ENCODE measurements at regions not wholly inside any gene's neighbourhood (a gene's known extent, or its start where the extent isn't known, plus 50 kb on each side); places are given as distances from the start of the nearest gene placed in this dataset.
"Not testable (repeated sequence)": the region's sequence is repeated elsewhere in the genome, so short reads cannot be mapped to it uniquely, and the experiment has no call there.

DNA sequence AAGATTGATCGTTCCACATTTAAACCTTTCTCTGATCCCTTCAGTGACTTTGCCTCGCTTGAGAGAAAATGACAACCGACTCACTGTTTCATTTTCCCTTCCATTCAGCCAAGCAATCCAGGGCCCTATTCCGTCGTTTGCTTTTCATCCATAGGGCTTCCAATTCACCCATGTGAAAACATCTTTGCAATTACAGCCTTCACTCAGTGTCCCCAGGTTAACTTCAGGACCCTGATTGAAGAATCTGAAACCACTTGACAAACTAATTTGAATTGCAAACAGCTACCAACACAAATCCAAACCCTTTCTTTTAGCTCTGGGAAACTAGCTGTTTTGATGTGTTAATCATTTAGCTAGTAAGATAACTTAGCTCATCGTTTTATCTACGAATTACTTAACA lies 120.2 kb upstream of the FAM9C start:
- POLR2A ChIA-PET: no interaction called here
- Mint-ChIP-seq H3K36me3 (peaks cover 14% of the 10 kb centered on the region), H3K9me3 (peaks cover 12% of the 10 kb centered on the region), H3K27ac (no peak overlapping the region), H3K4me3 (no peak overlapping the region), H3K27me3 (no peaks in the 10 kb centered on the region), H3K4me1 (peaks cover 11% of the 10 kb centered on the region)
- no peak for ATAC-seq (ENCODE audit: low read depth)
- DNase-seq: no peak

DNA sequence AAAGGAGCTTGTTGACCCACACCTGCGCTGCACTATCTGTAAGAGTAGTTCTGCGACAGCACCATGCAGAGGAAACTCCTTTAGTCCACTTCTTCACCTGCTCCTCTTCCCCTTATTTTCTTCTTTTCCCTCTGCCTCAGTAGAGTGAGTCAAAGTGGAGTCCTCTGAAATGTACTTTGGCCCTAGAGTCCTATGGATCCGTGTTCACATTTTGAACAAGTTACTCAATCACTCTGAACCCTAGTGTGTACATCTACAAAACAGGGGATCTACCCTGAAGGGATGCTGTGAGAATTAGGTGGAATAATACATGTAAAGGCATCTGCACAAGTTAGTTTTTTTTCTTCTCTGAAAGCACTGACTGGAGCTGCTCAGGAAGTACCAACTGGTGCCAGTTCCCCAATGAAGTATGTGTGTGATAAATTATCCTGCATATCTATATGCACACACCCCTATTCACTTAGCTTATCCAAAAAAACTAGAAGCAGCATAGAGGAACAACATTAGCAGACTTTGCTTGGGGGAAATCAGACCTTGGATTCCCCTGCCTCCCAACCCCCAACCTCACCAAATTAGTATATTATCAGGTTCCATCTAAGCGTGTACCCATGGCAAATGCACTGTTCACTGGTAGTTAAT lies 118.5 kb upstream of the FAM9C start:
- H3K27ac Mint-ChIP-seq: no peak overlapping the region
- DNase-seq (no peak), ATAC-seq (ENCODE audit: low read depth) (no peak)
- no peaks in the 10 kb centered on the region for H3K27me3 Mint-ChIP-seq
- POLR2A ChIA-PET: no interaction called here
- H3K4me3 Mint-ChIP-seq: no peak overlapping the region
- peaks cover 5% of the 10 kb centered on the region for H3K4me1 Mint-ChIP-seq
- peaks cover 7% of the 10 kb centered on the region for H3K36me3 Mint-ChIP-seq
- peaks cover 7% of the 10 kb centered on the region for H3K9me3 Mint-ChIP-seq

DNA sequence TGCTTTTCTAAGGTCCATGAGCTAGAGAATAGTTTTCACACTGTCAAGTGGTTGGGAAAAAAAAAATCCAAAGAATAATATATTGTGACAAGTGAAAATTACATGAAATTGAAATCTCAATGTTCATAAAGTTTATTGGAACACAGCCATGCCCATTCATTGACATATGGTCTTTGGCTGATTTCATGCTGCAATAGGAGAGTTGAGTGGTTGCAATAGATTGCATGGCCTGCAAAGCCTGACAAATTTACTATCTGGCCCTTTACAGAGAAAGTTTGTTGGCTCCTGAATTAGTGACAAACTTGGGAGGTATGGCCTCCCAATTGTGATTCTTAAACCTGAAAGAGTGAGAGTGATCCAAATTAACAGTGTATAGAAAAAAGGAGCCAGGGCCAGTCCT lies 115.5 kb upstream of the FAM9C start:
- Mint-ChIP-seq H3K4me3 (no peak overlapping the region), H3K27me3 (no peaks in the 10 kb centered on the region)
- POLR2A ChIA-PET: no interaction called here

DNA sequence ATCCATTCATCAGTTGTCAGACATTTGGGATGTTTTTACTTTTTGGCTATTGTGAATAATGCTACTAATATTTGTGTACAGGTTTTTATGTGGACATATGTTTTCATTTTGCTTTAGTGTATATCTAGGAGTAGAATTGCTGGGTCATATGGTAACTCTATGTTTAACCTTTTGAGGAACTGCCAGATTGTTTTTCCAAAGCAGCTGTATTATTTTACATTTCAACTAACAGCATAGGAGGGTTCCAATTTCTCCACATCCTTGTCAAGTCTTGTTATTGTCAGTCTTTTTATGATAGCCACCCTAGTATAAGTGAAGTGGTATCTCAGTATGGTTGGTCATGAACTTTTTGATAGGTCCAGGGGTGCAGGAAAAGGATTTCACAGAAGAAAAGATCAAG lies 114.5 kb upstream of the FAM9C start:
- Mint-ChIP-seq H3K4me3 (no peak overlapping the region), H3K36me3 (peaks cover 10% of the 10 kb centered on the region), H3K9me3 (peaks cover 9% of the 10 kb centered on the region), H3K27me3 (no peaks in the 10 kb centered on the region), H3K4me1 (peaks cover 2% of the 10 kb centered on the region), H3K27ac (peak overlapping the region; percentile 30)
- no peak for ATAC-seq (ENCODE audit: low read depth)
- DNase-seq: no peak
- POLR2A ChIA-PET: no interaction called here

More for the DNA sequence above, 115.5 kb upstream of the FAM9C start:
- Mint-ChIP-seq H3K9me3 (peaks cover 6% of the 10 kb centered on the region), H3K4me1 (peaks cover 2% of the 10 kb centered on the region), H3K36me3 (peaks cover 7% of the 10 kb centered on the region), H3K27ac (no peak overlapping the region)
- ATAC-seq (ENCODE audit: low read depth) (no peak), DNase-seq (no peak)

DNA sequence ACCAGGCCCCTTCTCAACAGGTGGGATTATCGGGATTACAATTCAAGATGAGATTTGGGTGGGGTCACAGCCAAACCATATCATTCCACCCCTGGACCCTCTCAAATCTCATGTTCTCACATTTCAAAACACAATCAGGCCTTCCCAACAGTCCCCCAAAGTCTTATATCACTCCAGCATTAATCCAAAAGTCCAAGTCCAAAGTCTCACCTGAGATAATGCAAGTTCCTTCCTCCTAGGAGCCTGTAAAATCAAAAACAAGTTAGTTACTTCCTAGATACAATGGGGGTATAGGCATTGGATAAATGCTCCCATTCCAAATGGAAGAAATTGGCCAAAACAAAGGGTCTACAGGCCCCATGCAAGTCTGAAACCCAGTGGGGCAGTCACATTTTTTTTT lies 111.1 kb upstream of the FAM9C start:
- H3K4me3 Mint-ChIP-seq; H3K27ac Mint-ChIP-seq; H3K4me1 Mint-ChIP-seq; H3K27me3 Mint-ChIP-seq; POLR2A ChIA-PET; DNase-seq; ATAC-seq (ENCODE audit: low read depth); H3K9me3 Mint-ChIP-seq: not testable (repeated sequence)
- H3K36me3 Mint-ChIP-seq: peaks cover 14% of the 10 kb centered on the region

DNA sequence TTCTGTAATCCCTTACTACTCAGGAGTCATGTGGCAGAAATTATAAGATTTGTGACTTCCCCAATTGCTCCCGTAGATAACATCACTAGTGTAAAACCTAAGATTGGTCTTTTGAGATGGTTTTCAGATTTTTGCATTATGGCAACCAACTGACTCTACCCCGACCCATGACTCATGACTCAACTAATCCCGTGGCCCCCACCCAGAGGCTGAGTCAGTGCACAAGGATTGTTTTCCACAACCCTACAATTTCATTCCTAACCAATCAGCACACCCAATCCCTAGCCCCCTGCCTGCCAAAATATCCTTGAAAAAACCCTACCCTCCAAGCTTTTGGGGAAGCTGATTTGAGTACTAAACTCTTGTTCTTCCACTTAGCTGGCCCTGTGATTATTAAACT lies 109.4 kb upstream of the FAM9C start:
- no peak for ATAC-seq (ENCODE audit: low read depth)
- Mint-ChIP-seq H3K27me3 (no peaks in the 10 kb centered on the region), H3K27ac (no peak overlapping the region), H3K36me3 (peaks cover 12% of the 10 kb centered on the region), H3K4me3 (no peak overlapping the region), H3K9me3 (peaks cover 9% of the 10 kb centered on the region), H3K4me1 (peaks cover 4% of the 10 kb centered on the region)
- DNase-seq: no peak
- POLR2A ChIA-PET: no interaction called here

DNA sequence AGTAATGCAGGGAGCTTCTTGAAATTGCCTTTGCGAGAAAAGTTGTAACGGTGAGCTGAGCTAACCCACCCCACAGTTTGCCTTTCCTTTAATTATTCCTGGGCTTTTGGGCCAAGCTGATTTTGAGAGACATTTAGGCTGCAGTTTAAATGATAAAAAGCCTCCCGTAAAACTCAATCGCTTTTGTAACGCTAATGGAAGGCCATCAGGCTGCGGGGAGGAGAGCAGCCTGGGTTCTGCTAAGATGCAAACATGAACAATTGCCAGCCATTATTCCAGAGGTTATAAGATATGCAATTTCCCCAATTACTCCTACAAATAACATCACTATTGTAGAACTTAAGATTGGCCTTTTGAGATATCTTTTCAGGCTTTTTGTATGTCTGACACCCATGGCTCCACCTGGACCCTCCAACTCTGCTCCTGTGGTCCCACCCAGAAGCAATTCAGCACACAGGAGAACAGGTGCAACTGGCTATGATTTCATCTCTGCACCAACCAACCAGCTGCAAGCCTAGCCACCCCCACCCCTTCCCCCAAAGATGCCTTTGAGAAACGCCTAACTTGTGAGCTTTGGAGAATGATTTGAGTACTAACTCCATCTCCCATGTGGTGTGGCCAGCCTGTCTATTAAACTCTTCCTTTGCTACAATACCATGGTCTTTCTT lies 108.2 kb upstream of the FAM9C start:
- no peak overlapping the region for H3K4me3 Mint-ChIP-seq
- H3K9me3 Mint-ChIP-seq: peaks cover 9% of the 10 kb centered on the region
- H3K4me1 Mint-ChIP-seq: peaks cover 8% of the 10 kb centered on the region
- no peak for ATAC-seq (ENCODE audit: low read depth)
- H3K27me3 Mint-ChIP-seq: no peaks in the 10 kb centered on the region
- DNase-seq: no peak
- no peak overlapping the region for H3K27ac Mint-ChIP-seq
- POLR2A ChIA-PET: interaction anchor here (1.2 kb wide), 1 partner anchor 175 kb away, joined by 3 read pairs; no protein-coding TSS in a partner anchor
- peaks cover 12% of the 10 kb centered on the region for H3K36me3 Mint-ChIP-seq

DNA sequence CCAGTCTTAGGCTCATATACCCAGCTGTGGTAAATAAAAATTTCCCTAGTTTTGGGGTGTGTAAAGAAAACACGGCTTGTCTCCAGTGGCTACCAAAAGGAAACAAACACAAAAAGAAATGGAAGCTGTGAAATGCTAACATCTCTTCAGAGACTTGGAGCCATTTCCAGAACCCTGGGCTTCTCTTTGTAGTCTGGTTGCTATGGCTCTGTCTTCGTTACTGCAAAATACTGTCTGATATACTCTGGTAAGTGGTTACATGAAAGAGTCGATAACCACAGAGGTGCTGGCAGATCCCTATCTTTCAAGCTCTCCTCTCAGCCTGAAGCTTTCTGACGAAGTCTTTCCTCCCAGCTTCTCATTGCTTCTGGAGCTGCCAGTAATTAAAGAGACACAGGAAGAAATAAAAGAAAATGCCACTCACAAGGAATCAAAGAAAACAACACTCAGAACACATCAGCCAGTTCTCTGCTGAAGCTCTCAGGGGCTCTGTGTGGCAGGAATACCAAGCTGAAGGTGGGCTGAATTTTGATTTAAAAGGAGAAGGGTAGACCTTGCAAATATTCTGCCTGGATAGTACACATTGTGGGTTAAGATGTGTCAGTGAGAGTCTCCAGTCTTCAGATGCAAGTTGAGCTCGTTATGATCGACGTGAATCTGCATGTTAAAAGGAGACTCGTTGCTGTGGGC lies 107.6 kb upstream of the FAM9C start:
- H3K27me3 Mint-ChIP-seq: no peaks in the 10 kb centered on the region
- H3K4me1 Mint-ChIP-seq: peaks cover 9% of the 10 kb centered on the region
- H3K9me3 Mint-ChIP-seq: peaks cover 9% of the 10 kb centered on the region
- POLR2A ChIA-PET: interaction anchor here (1.0 to 1.2 kb wide), 2 partner anchors 59 to 174 kb away, joined by 3 to 4 read pairs; no protein-coding TSS in a partner anchor
- H3K4me3 Mint-ChIP-seq: peak overlapping the region; percentile 25
- ATAC-seq (ENCODE audit: low read depth): peak; percentile 84
- H3K36me3 Mint-ChIP-seq: peaks cover 12% of the 10 kb centered on the region
- DNase-seq: no peak
- H3K27ac Mint-ChIP-seq: no peak overlapping the region

DNA sequence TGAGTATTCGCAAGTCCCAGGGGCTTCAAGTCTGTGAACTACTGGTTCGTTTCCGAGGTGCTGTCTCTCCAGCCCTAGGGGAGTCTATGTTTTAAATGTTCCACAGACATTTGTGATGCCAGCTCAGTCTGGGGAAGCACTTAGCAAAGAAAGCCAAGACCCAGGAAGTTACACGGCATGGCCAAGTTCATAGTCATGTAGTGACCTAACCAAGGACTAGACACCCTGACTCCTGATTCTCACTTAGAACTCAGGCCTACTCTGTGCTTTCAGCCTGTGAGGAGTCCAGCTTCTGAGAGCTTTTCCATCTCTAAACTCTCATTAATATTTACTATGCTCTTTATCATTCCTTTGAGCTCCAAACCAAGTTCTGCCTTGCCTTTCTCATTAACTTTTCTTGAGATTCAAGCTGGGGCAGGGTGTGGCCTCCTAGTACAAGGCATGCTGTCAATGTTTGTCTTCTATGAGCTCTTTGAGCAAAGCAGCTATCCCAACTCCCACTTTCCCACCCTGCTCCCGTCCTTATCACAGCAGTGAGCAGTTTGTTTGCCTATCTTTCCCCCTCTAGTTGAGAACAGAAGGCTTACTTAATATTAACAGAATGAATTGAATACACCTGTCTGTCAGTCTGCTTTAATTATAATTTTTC lies 105.4 kb upstream of the FAM9C start:
- no peak for ATAC-seq (ENCODE audit: low read depth)
- Mint-ChIP-seq H3K4me3 (no peak overlapping the region), H3K27me3 (no peaks in the 10 kb centered on the region), H3K27ac (no peak overlapping the region), H3K4me1 (peaks cover 9% of the 10 kb centered on the region), H3K9me3 (peaks cover 10% of the 10 kb centered on the region), H3K36me3 (peaks cover 15% of the 10 kb centered on the region)
- DNase-seq: no peak
- POLR2A ChIA-PET: no interaction called here

DNA sequence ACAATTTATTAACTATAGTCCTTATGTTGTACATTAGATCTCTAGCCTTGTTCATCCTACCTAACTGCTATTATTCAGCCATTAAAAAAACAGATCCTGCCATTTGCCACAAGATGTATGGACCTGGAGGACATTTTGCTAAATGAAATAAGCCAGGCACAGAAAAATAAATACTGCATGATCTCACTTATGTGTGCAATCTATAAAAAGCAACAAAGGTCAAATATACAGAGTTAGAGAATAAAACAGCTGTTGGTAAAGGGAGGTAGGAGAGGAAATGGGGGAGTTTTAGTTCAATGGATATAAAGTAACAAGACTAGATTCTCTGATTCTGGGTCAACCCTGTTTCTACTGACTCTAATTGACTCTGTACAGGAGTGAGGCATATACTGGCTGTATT lies 103.3 kb upstream of the FAM9C start:
- ATAC-seq (ENCODE audit: low read depth) (no peak), DNase-seq (no peak)
- POLR2A ChIA-PET: no interaction called here
- Mint-ChIP-seq H3K36me3 (peaks cover 9% of the 10 kb centered on the region), H3K4me1 (peaks cover 10% of the 10 kb centered on the region), H3K9me3 (peaks cover 4% of the 10 kb centered on the region), H3K4me3 (no peak overlapping the region), H3K27me3 (no peaks in the 10 kb centered on the region), H3K27ac (no peak overlapping the region)

DNA sequence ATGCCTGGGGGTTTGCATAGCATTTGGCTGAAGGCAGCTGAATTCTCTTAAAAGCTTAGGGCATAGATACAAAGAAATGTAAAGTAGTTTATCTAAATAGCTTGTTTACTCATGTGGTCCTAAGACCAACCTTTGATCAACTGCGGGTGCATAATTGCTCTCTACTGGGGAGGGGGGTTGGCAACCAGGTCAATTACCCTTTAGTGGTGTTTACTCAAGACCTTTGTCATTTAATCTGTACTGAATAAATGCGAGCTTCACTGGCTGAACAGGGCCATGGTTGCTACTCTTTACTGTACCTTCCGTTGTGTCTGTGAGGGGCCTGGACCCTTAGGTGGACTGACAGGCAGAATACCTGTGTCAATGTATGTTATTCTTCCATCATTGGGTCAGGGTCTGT lies 102.7 kb upstream of the FAM9C start:
- no peaks in the 10 kb centered on the region for H3K27me3 Mint-ChIP-seq
- H3K27ac Mint-ChIP-seq: no peak overlapping the region
- peaks cover 12% of the 10 kb centered on the region for H3K4me1 Mint-ChIP-seq
- DNase-seq: no peak
- no peak for ATAC-seq (ENCODE audit: low read depth)
- peaks cover 4% of the 10 kb centered on the region for H3K9me3 Mint-ChIP-seq
- POLR2A ChIA-PET: no interaction called here
- H3K36me3 Mint-ChIP-seq: peaks cover 9% of the 10 kb centered on the region
- H3K4me3 Mint-ChIP-seq: no peak overlapping the region

DNA sequence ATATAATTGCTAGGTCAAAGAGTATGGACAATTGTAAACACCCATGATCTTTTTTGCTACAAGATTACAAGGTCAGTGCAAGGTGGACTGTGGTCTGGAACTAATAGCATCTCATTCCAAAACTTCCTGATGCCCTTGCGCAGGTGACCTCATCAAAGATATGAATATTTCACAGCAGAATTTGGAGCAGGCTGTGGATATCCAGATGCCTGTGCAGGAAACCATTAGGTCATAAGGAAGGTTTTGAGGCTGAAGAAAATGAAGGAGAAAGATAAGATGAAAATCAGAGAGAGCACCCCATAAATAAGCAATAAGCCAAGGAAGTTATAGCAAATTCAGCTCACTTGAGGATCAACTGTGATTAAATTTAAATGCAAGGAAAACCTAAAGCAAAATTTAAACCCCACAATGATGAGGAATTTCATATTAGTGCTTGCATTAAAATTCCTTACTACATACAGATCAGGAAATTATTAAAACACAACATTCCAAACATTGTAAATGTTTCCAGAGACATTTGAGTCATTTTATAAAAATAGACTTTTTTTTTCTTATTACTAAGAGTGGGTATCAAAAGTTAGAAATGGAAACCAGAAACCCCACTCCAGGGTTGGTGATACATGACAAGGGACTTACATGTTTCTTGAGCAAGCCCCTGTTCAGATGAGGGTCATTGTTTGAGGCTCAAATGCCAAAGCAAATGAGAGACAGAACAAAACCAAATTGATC lies 100.7 kb upstream of the FAM9C start:
- Mint-ChIP-seq H3K27ac (no peak overlapping the region), H3K4me3 (no peak overlapping the region), H3K4me1 (peaks cover 8% of the 10 kb centered on the region), H3K9me3 (peaks cover 4% of the 10 kb centered on the region), H3K27me3 (no peaks in the 10 kb centered on the region), H3K36me3 (peaks cover 7% of the 10 kb centered on the region)
- ATAC-seq (ENCODE audit: low read depth) (no peak), DNase-seq (no peak)
- POLR2A ChIA-PET: interaction anchor here (0.7 kb wide), 1 partner anchor 185 kb away, joined by 3 read pairs; no protein-coding TSS in a partner anchor

DNA sequence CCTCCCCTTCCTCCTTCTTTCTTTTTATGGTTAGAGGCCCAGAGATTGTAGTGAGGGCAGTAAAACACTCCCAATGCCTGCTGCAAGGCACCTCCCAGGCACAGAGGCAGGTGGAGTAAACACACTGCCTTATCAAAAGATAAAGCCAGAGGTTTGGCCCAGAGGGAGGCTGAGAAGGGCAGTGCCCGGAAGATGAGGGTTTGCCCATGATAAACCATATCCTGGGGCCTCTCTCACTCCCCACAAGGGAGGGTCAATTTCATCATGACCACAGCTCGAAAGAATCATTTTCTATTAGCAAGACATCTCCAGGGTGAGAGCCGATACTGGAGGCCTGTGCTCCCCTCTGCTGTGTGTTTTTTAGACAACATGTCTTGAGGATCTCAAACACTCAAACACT lies 98.5 kb upstream of the FAM9C start:
- H3K36me3 Mint-ChIP-seq: peaks cover 7% of the 10 kb centered on the region
- POLR2A ChIA-PET: no interaction called here
- H3K9me3 Mint-ChIP-seq: peaks cover 4% of the 10 kb centered on the region
- H3K4me1 Mint-ChIP-seq: peaks cover 6% of the 10 kb centered on the region
- H3K4me3 Mint-ChIP-seq: no peak overlapping the region
- H3K27ac Mint-ChIP-seq: no peak overlapping the region
- DNase-seq: no peak
- no peak for ATAC-seq (ENCODE audit: low read depth)
- no peaks in the 10 kb centered on the region for H3K27me3 Mint-ChIP-seq
